HepG2 (cell line): ENCODE measurements at regions not wholly inside any gene's neighbourhood (a gene's known extent, or its start where the extent isn't known, plus 50 kb on each side); places are given as distances from the start of the nearest gene placed in this dataset.

Experiments
- ATAC-seq: fragments of 200-7000 bp; cut with Tn5 transposase; 3 replicates; pipeline ENCODE4 v1.9.1; 2020; ENCODE audit warnings: mild to moderate bottlenecking, moderate library complexity
- BruUV-seq: library from RNA; stranded (reverse); fragments of 400-500 nt; replicated peaks from 2 replicates; lab custom pipeline; 2021; lab: Mats Ljungman, UMichigan
- CTCF ChIA-PET: fragments of 300-600 bp; formaldehyde crosslinking; extraction: SDS; loops from one replicate; lab custom pipeline; 2021; ENCODE audit warnings: low total read pairs, inconsistent platforms, low intra/inter-chr PET ratio; lab: Yijun Ruan, JAX
- POLR2A ChIA-PET: fragments of 350-600 bp; sonication (Branson Sonifier 250); formaldehyde crosslinking; loops from one replicate; lab custom pipeline; 2020; ENCODE audit warnings: antibody characterized with exemption, inconsistent platforms; lab: Yijun Ruan, JAX
- DNase-seq: peaks from one replicate; pipeline ENCODE4 v3.0.0-alpha.2; 2015; ENCODE audit warnings: low spot score
- FAIRE-seq: peaks from 3 replicates; lab custom pipeline; 2011; peaks lifted over from hg19 to GRCh38; lab: Jason Lieb, UNC
- H2AFZ ChIP-seq: one replicate; pipeline ENCODE4 v1.6.1; 2011; ENCODE audit warnings: low read length, inconsistent platforms
- H3K27ac ChIP-seq: fragments of 300-600 bp; 3 replicates; pipeline ENCODE4 v1.8.0; 2011; ENCODE audit warnings: mixed run types, mild to moderate bottlenecking, mixed read lengths, low read length, inconsistent platforms; ENCODE audit not compliant: insufficient read depth; ENCODE audit errors: extremely low read length
- H3K27me3 ChIP-seq, 2 experiments: fragments of 200-600 bp in 1 of 2; 2 replicates in 1 of 2; 3 replicates in 1 of 2; pipeline versions ENCODE4 v1.6.0 to v1.8.0; 2011; ENCODE audit warnings: low read length in 2 of 2, mild to moderate bottlenecking in 2 of 2, moderate library complexity in 2 of 2, inconsistent platforms in 1 of 2; ENCODE audit not compliant: insufficient read depth in 2 of 2, control insufficient read depth in 1 of 2
- H3K36me3 ChIP-seq, 2 experiments: fragments of 200-600 bp in 1 of 2; replicated peaks in 1 of 2; 2 replicates in 1 of 2; 3 replicates in 1 of 2; pipeline versions ENCODE4 v1.5.1 to v1.8.0; 2011; ENCODE audit warnings: low read length in 2 of 2, inconsistent platforms in 1 of 2; ENCODE audit not compliant: insufficient read depth in 2 of 2, control insufficient read depth in 1 of 2
- H3K4me1 ChIP-seq: 2 replicates; pipeline ENCODE4 v1.5.1; 2012; ENCODE audit warnings: low read length, inconsistent platforms; ENCODE audit not compliant: insufficient read depth
- H3K4me2 ChIP-seq: 2 replicates; pipeline ENCODE4 v1.6.0; 2011; ENCODE audit warnings: low read depth, low read length, inconsistent platforms
- H3K4me3 ChIP-seq, 3 experiments: fragments of 200-600 bp in 1 of 3; sonication (generic), shearing (Covaris generic) in 1 of 3; replicated peaks in 1 of 3; 2 replicates each; pipeline ENCODE4 v1.5.1; 2011 to 2016; ENCODE audit warnings: low read length in 3 of 3, inconsistent platforms in 2 of 3, low read depth in 2 of 3, mild to moderate bottlenecking in 2 of 3, control low read depth in 1 of 3, mixed read lengths in 1 of 3; ENCODE audit not compliant: insufficient read depth in 1 of 3
- H3K79me2 ChIP-seq: one replicate; pipeline ENCODE4 v1.6.1; 2011; ENCODE audit warnings: low read length, inconsistent platforms; ENCODE audit not compliant: insufficient read depth
- H3K9ac ChIP-seq: 2 replicates; pipeline ENCODE4 v1.6.0; 2011; ENCODE audit warnings: mild to moderate bottlenecking, low read depth, low read length, inconsistent platforms; ENCODE audit not compliant: insufficient read depth
- H3K9me3 ChIP-seq: 2 replicates; pipeline ENCODE4 v1.5.1; 2012; ENCODE audit warnings: mild to moderate bottlenecking, low read length
- H4K20me1 ChIP-seq: 2 replicates; pipeline ENCODE4 v1.6.0; 2011; ENCODE audit warnings: inconsistent platforms, mild to moderate bottlenecking, low read length, moderate library complexity; ENCODE audit not compliant: insufficient read depth
- AKAP8 ChIP-seq: sonication (generic); formaldehyde crosslinking; IDR thresholded peaks from 2 replicates; pipeline ENCODE4 v1.5.1; 2020; ENCODE audit warnings: mild to moderate bottlenecking, missing genetic modification reagents
- BORCS8-MEF2B ChIP-seq: sonication (generic); formaldehyde crosslinking; IDR thresholded peaks from 2 replicates; pipeline ENCODE4 v1.8.0; 2022; ENCODE audit warnings: mild to moderate bottlenecking, missing genetic modification reagents
- FOSL1 ChIP-seq: sonication (generic); formaldehyde crosslinking; IDR thresholded peaks from 2 replicates; pipeline ENCODE4 v1.9.0; 2021; ENCODE audit warnings: missing genetic modification reagents, borderline replicate concordance
- MIXL1 ChIP-seq: IDR thresholded peaks from 2 replicates; pipeline ENCODE4 v1.6.1; 2016
- NR0B2 ChIP-seq: sonication (generic); formaldehyde crosslinking; IDR thresholded peaks from 2 replicates; pipeline ENCODE4 v1.4.0; 2020; ENCODE audit warnings: mild to moderate bottlenecking, missing genetic modification reagents
- ZNF24 ChIP-seq: fragments of 450-650 bp; IDR thresholded peaks from 2 replicates; pipeline ENCODE4 v1.6.1; 2017; ENCODE audit warnings: antibody characterized with exemption, mild to moderate bottlenecking
- ZNF276 ChIP-seq: sonication (generic); formaldehyde crosslinking; IDR thresholded peaks from 2 replicates; pipeline ENCODE4 v1.4.0; 2020; ENCODE audit warnings: mild to moderate bottlenecking, low read depth, missing genetic modification reagents
- ZNF788 ChIP-seq: sonication (generic); formaldehyde crosslinking; IDR thresholded peaks from 2 replicates; pipeline ENCODE4 v1.5.0; 2020; ENCODE audit warnings: mild to moderate bottlenecking, missing genetic modification reagents, borderline replicate concordance
- WGBS: methylation state at CpG from one replicate; pipeline ENCODE4 v1.1.6; 2017; ENCODE audit warnings: low lambda C conversion rate; 5-methylcytosine and 5-hydroxymethylcytosine counted together
- in situ Hi-C: cut with HindIII; loops from 2 replicates; pipeline ENCODE4 v1.10.0; 2017; ENCODE audit warnings: low pct_unique_long_range_greater_than_20kb; ENCODE audit not compliant: extremely low pct_ligation_motif_present
- intact Hi-C: fragments of 100-400 bp; cut with micrococcal nuclease; formaldehyde crosslinking; loops from one replicate; pipeline ENCODE4 v1.10.0; 2022; ENCODE audit not compliant: unreplicated experiment

- Histone ChIP-seq H3K4me1 (no peaks in the 10 kb centered on the region), H3K79me2 (no peaks in the 10 kb centered on the region)
- no peak for TF ChIP-seq ZNF788 (CRISPR knock-in tag)
- TF ChIP-seq MIXL1 (CRISPR knock-in tag) = no peak
- TF ChIP-seq NR0B2 (CRISPR knock-in tag) = no peak
- TF ChIP-seq AKAP8 (CRISPR knock-in tag) = no peak
- no peak for TF ChIP-seq BORCS8-MEF2B (CRISPR knock-in tag)
- no peak for TF ChIP-seq ZNF24
- TF ChIP-seq ZNF276 (CRISPR knock-in tag) = no peak
- TF ChIP-seq FOSL1 (CRISPR knock-in tag) = no peak
- TF ChIP-seq, all 625 proteins: peak for 0
- Histone ChIP-seq H3K9me3 (no peaks in the 10 kb centered on the region), H4K20me1 (no peaks in the 10 kb centered on the region), H3K4me3 (no peak overlapping the region), H2AFZ (no peak overlapping the region), H3K36me3 (no peaks in the 10 kb centered on the region), H3K9ac (no peak overlapping the region), H3K27me3 (peaks cover 2 to 6% of the 10 kb centered on the region in 2 experiments; a peak in 4 of 5 replicates), H3K4me2 (no peak overlapping the region), H3K27ac (no peak overlapping the region)
- 31% methylated on average over 3 of the region's 3 CpGs for WGBS
- intact Hi-C loops = no loop called here
- no peak for ATAC-seq
- in situ Hi-C loops = no loop called here
- POLR2A ChIA-PET = no interaction called here
- FAIRE-seq = no peak
- no peak for DNase-seq
- CTCF ChIA-PET = no interaction called here
- no TSS peak for BruUV-seq
These were observed 531.8 kb downstream of the XYLT1 start for GRCh38 chr16:16938980-16939379.
